ENCODE measurements at regions not wholly inside any gene's neighbourhood (a gene's known extent, or its start where the extent isn't known, plus 50 kb on each side); places are given as distances from the start of the nearest gene placed in this dataset.
"Not testable (repeated sequence)": the region's sequence is repeated elsewhere in the genome, so short reads cannot be mapped to it uniquely, and the experiment has no call there.

DNA sequence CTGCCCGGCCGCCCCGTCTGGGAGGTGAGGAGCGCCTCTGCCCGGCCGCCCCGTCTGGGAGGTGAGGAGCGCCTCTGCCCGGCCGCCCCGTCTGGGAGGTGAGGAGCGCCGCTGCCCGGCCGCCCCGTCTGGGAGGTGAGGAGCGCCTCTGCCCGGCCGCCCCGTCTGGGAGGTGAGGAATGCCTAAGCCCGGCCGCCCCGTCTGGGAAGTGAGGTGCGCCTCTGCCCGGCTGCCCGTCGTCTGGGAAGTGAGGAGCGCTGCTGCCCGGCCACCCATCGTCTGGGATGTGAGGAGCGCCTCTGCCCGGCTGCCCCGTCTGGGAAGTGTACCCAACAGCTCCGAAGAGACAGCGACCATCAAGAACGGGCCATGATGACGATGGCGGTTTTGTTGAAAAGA lies 136.6 kb upstream of the PROKR2 start:
- DNase-seq (ENCODE audit: low read depth): not testable (repeated sequence)

DNA sequence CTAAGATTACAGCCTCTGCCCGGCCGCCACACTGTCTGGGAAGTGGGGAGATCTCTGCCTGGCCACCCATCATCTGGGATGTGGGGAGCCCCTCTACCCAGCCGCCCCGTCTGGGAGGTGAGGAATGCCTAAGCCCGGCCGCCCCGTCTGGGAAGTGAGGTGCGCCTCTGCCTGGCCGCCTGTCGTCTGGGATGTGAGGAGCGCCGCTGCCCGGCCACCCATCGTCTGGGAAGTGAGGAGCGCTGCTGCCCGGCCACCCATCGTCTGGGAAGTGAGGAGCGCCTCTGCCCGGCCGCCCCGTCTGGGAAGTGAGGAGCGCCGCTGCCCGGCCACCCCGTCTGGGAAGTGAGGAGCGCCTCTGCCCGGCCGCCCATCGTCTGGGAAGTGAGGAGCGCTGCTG lies 135.9 kb upstream of the PROKR2 start:
- DNase-seq (ENCODE audit: low read depth): not testable (repeated sequence)

DNA sequence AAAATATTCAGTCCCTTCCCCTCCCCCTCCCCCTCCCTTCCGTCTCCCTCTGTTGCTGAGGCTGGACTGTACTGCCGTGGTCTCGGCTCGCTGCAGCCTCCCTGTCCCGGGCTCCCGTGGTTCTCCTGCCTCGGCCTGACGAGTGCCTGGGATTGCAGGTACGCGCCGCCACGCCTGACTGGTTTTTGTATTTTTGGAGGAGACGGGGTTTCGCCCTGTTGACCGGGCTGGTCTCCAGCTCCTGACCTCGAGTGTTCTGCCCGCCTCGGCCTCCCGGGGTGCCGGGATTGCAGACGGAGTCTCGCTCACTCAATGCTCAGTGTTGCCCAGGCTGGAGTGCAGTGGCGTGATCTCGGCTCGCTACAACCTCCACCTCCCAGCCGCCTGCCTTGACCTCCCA lies 135.5 kb upstream of the PROKR2 start:
- not testable (repeated sequence) for DNase-seq (ENCODE audit: low read depth)

DNA sequence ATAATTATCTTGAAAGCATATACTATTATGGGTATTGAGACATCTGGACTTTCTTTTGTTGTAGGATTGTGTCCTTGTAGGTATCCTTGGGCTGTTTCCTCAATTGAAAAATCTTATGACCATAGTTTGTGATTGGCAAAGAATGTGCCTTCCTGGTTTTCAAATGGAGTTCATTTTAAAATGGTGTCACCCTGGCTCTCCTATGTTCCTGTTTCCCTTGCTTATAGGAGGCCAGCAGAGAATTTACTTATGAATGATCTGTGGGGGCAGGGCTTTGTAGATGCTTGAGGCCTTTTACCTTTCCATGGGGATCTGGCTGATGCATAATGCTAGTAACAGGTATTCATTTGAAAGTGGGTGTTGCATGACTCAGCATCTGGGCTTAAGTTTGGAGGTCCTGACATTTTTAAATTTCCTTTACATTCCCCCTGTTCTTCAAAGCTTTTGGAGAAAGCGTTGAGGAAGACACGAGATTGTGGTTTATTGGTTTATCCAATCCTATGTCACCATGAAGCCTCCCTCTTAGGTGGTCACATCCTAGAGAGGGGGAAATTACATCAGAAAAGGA lies 135.0 kb upstream of the PROKR2 start:
- no peak for DNase-seq (ENCODE audit: low read depth)

DNA sequence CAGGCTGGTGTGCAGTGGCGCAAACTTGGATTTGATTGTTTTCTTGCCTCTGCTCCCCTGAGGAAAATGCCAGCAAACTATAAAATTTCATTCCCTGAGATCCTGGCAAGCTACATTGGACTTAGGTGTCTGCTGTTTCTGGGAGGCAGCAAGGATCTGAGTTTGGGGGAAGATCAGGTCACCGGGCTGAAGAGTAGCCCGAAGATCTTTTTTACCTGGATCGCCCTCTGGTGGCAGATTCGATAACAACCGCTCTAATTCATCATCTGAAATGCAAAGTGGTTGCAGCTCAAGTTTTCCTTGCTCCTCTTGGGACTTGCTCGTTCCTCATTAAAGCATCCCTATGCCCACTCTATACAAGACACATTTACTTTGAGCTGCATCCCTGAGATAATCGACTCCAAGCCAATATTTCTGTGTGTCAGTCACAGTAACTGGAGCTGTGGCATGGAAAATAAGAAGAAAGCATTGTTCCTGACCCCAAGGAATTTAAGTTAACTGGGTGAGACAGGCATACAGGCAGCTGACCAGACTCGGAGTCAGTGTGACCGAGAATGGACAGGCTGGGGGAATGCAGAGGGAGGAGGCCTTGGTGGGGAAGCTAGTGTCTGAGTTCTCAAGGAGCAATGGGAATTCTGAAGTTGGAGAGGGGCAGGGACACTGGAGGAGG lies 131.8 kb upstream of the PROKR2 start:
- peak; percentile 12 for DNase-seq (ENCODE audit: low read depth)

- DNase-seq (ENCODE audit: low read depth): no peak
Observed at GRCh38 chr20:5447188-5447587, 130.4 kb upstream of the PROKR2 start.

- DNase-seq (ENCODE audit: low read depth): no peak
Observed at GRCh38 chr20:5445611-5446010, 128.9 kb upstream of the PROKR2 start.

DNA sequence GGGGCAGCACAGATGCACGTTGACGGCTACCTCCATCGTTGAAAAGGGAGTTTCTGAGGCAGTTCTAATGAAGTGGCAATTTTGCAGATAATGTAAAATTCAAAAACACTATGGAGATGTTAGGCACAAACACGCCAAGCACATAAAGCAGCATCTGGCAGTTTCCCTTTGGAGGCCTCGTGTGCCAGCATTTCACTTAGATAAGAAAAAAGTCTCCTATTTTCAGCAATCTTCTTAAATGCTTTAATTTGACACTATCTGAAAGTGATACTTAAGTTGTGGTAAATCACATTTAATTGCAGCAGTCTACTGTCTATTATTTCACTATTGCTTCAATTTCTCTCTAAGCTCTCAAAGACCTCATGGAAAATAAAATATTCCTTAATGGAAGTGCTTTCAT lies 125.3 kb upstream of the PROKR2 start:
- DNase-seq (ENCODE audit: low read depth): no peak

DNA sequence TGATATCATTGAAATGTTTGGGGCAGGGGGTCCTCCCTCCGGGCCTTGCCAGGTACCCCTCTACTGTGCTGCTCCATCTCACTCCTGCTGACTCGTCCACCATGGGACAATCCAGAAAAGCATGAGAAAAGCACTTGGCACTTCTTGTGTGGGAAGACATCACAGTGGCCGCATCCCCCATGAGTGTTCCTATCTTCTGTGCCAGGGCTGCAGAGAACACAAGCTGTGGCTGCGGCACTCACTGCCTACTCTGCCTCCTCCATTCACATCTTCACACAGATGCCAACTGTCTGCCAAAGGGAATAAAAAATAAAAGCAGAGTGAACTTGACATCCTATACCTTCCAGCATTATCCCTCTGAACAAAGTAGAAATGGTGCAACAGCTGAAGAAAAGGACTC lies 117.4 kb upstream of the PROKR2 start:
- DNase-seq (ENCODE audit: low read depth): no peak

DNA sequence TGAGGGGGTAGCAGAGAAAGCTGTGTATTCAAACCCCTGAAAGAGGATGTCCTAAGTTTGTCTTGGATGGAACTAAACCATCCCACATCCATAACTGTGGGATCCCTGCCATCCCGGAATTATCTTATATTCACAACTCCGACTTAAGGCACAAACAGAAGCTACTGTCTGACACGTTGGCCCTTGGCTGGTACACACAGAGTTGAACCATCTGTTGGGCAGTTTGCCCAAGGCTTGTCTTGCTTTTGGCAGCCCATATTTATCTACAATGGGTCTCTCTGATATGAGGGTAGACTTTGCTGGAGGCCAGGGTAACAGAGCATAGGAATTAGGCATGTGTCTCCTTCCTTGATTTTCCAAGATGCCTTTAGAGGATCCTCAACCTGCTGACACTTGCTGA lies 116.6 kb upstream of the PROKR2 start:
- no peak for DNase-seq (ENCODE audit: low read depth)

GRCh38 chr20:5432030-5432429 lies 115.3 kb upstream of the PROKR2 start:
- no peak for DNase-seq (ENCODE audit: low read depth)

DNA sequence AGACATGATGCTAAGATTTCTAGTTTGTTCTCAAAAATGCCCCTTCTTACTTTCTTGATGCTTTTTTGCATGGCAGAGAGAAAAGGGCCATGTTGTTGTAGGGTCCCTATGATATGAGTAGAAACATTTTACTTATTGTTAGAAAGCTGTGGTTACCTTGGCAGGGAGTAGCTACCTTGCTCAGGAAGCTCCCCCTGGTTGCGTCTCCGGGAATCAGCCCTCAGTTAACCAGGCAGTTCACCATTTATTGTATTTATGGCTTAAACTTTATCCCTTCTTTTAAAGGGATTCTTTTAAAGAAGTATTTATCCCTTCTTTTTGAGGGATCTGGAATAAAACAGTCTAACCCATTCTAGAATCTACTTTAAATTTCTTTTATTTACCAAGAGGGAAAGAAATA lies 113.9 kb upstream of the PROKR2 start:
- no peak for DNase-seq (ENCODE audit: low read depth)

GRCh38 chr20:5426026-5426425 lies 109.3 kb upstream of the PROKR2 start:
- no peak for DNase-seq (ENCODE audit: low read depth)

- no peak for DNase-seq (ENCODE audit: low read depth)
Observed at GRCh38 chr20:5416086-5416485, 99.3 kb upstream of the PROKR2 start.

GRCh38 chr20:5413394-5413793 lies 96.6 kb upstream of the PROKR2 start:
- DNase-seq (ENCODE audit: low read depth): no peak

DNA sequence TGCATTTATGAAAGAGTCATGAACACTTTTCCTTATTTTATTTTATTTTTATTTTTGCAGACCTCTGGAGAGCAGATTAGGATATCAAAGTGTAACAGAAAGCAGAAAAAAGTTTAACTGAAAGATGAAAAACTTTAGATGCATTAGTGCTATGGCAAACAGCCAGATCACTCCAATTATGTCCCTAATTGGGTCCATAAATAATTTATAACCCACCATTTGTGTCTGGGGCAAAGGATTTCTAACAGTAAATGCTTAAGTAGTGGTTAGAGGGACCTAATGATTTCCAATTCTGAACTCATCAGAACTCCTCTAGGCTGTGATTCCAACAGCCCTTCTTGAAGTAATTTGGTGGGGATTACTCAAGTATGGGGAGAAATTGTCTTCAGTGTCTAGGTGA lies 93.7 kb upstream of the PROKR2 start:
- no peak for DNase-seq (ENCODE audit: low read depth)

DNA sequence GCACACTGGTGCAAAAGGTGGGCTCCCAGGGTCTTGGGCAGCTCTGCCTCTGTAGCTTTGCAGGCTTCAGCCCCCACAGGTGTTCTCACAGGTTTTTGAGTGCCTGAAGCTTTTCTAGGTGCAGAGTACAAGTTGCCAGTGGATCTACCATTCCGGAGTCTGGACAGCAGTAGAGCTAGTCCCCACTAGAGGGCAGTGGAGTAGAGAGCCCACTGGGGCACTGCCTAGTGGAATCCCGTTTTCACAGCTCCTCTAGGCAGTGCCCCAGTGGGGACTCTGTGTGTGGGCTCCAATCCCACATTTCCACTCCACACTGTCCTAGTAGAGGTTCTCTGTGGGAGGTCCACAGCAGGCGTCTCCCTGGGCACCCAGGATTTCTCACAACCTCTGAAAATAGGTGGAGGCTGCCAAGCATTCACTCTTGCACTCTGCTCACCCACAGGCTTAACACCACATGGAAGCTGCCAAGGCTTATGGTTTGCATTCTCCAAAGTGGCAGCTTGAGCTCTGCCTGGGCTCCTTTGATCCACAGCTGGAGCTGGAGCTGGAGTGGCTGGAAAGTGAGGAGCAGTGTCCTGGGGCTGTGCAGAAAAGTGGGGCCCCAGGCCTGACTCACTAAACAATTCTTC lies 86.3 kb upstream of the PROKR2 start:
- no peak for DNase-seq (ENCODE audit: low read depth)

- no peak for DNase-seq (ENCODE audit: low read depth)
Observed at GRCh38 chr20:5401277-5401875, 84.6 kb upstream of the PROKR2 start.

GRCh38 chr20:5400164-5400762 lies 83.5 kb upstream of the PROKR2 start:
- no peak for DNase-seq (ENCODE audit: low read depth)

DNA sequence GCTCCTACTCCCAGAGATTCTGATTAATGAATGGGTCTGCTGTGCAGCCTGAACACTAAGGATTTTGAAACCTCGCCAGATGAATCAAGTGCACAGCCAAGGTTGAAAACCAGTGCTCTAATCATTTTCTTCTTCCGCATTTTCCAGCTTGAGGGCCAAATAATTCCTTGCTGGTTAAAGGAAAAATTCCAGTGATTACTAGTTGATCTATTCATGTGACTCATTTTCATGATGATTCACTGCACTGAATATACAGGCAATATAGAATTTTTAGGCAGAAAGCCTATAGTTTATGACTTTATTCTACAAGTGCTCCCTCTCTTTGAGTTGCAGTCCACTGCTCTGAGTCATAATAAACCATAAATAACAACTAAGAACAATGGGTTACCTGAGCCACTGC lies 80.6 kb upstream of the PROKR2 start:
- DNase-seq (ENCODE audit: low read depth): no peak

- no peak for DNase-seq (ENCODE audit: low read depth)
Observed at GRCh38 chr20:5395932-5396727, 79.4 kb upstream of the PROKR2 start.

- no peak for DNase-seq (ENCODE audit: low read depth)
Observed at GRCh38 chr20:5393218-5393870, 76.6 kb upstream of the PROKR2 start.
